Retina (tissue), 1 donor: ENCODE measurements at regions not wholly inside any gene's neighbourhood (a gene's known extent, or its start where the extent isn't known, plus 50 kb on each side); places are given as distances from the start of the nearest gene placed in this dataset.

Experiments used
- DNase-seq: peaks from one replicate; pipeline ENCODE4 v3.0.0-alpha.2; 2016

DNA sequence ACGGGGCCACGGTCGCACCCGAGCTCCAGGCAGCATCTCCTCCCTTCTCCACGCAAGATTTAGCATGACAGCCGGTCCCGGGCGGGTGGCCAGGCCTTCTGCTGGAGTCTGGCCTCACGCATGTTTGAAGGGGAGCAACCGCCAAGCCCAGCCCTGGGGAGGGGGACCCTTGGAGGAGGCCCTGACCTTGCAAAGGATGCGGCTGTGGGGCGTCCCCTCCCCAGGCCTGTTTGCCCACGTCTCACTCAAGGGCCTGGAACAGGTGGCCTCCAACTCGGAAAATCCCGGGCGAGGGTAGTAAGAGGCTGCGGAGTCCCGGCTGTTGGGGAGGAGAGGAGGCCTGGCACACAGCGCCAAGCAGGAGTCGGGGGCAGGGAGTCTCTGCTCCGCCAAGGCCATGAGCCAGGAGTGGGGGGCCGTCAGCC is 50.6 kb upstream of the DPYSL4 start:
- no peak for DNase-seq

GRCh38 chr10:132136689-132137088 is 50.1 kb upstream of the DPYSL4 start:
- DNase-seq, result no peak
